Naive thymus-derived CD8-positive, alpha-beta T cell (primary cell): ENCODE measurements at regions not wholly inside any gene's neighbourhood (a gene's known extent, or its start where the extent isn't known, plus 50 kb on each side); places are given as distances from the start of the nearest gene placed in this dataset.
"Not testable (repeated sequence)": the region's sequence is repeated elsewhere in the genome, so short reads cannot be mapped to it uniquely, and the experiment has no call there.

Source experiments
- ATAC-seq, 2 donors: fragments of 150-1000 bp; cut with Tn5 transposase in 1 of 2; sonication (Bioruptor Pico), chemical (Tn5 transposase) in 1 of 2; 1 replicate in 1 of 2; 2 replicates in 1 of 2; pipeline ENCODE4 v1.10.0; 2021; ENCODE audit warnings: mild to moderate bottlenecking in 2 of 2, moderate library complexity in 2 of 2
- POLR2A ChIA-PET: fragments of 350-600 bp; sonication (Branson Sonifier 250); formaldehyde crosslinking; loops from one replicate; lab custom pipeline; 2021; ENCODE audit warnings: antibody characterized with exemption; lab: Charles Lee
- DNase-seq, 10 donors: peaks; one replicate each; pipeline versions ENCODE4 v3.0.0 to v3.0.0-alpha.2; 2020 to 2022
- H3K27ac Mint-ChIP-seq, 10 donors: one replicate each; pipeline ENCODE4 v1.8.0; 2020 to 2022; ENCODE audit warnings: mild to moderate bottlenecking in 10 of 10, mixed read lengths in 10 of 10, moderate library complexity in 4 of 10, inconsistent platforms in 1 of 10
- H3K27me3 Mint-ChIP-seq, 5 donors: one replicate each; pipeline ENCODE4 v1.8.0; 2021 to 2022; ENCODE audit warnings: mixed read lengths in 5 of 5
- H3K36me3 Mint-ChIP-seq, 3 donors: one replicate each; pipeline ENCODE4 v1.8.0; 2020 to 2022; ENCODE audit warnings: mixed read lengths in 3 of 3, mild to moderate bottlenecking in 2 of 3, inconsistent platforms in 1 of 3
- H3K4me1 Mint-ChIP-seq, 4 donors: one replicate each; pipeline ENCODE4 v1.8.0; 2021 to 2022; ENCODE audit warnings: mixed read lengths in 4 of 4
- H3K4me3 Mint-ChIP-seq, 10 donors: one replicate each; pipeline ENCODE4 v1.8.0; 2020 to 2022; ENCODE audit warnings: mild to moderate bottlenecking in 10 of 10, mixed read lengths in 10 of 10, moderate library complexity in 6 of 10, inconsistent platforms in 1 of 10
- H3K9me3 Mint-ChIP-seq, 9 donors: one replicate each; pipeline ENCODE4 v1.8.0; 2020 to 2022; ENCODE audit warnings: mixed read lengths in 9 of 9, mild to moderate bottlenecking in 3 of 9, inconsistent platforms in 1 of 9, moderate library complexity in 1 of 9

- no peaks in the 10 kb centered on the region for H3K4me1 Mint-ChIP-seq
- H3K27ac Mint-ChIP-seq, result no peak overlapping the region
- H3K4me3 Mint-ChIP-seq, result no peak overlapping the region
- H3K36me3 Mint-ChIP-seq, result peaks cover 0 to 3% (median 0%) of the 10 kb centered on the region in 3 donors
- DNase-seq, result no peak
- peaks cover 2 to 34% (median 12%) of the 10 kb centered on the region in 9 donors for H3K9me3 Mint-ChIP-seq
- no peak for ATAC-seq
- POLR2A ChIA-PET, result no interaction called here
- H3K27me3 Mint-ChIP-seq, result no peaks in the 10 kb centered on the region
Observed at GRCh38 chr4:130736436-130737185, 1640.7 kb downstream of the C4orf33 start.

GRCh38 chr4:130738233-130738632 lies 1642.3 kb downstream of the C4orf33 start:
- DNase-seq (no peak), ATAC-seq (no peak)
- Mint-ChIP-seq H3K4me3 (no peak overlapping the region), H3K27me3 (no peaks in the 10 kb centered on the region), H3K4me1 (no peaks in the 10 kb centered on the region), H3K27ac (no peak overlapping the region), H3K36me3 (peaks cover 0 to 3% (median 0%) of the 10 kb centered on the region in 3 donors), H3K9me3 (peaks cover 2 to 34% (median 16%) of the 10 kb centered on the region in 9 donors)
- POLR2A ChIA-PET, result no interaction called here

GRCh38 chr4:130747842-130748241 lies 1651.9 kb downstream of the C4orf33 start:
- no peaks in the 10 kb centered on the region for H3K27me3 Mint-ChIP-seq

GRCh38 chr4:130753926-130754325 lies 1658.0 kb downstream of the C4orf33 start:
- ATAC-seq (no peak), DNase-seq (no peak)
- H3K4me1 Mint-ChIP-seq, result no peaks in the 10 kb centered on the region
- no peak overlapping the region for H3K27ac Mint-ChIP-seq
- no peaks in the 10 kb centered on the region for H3K27me3 Mint-ChIP-seq
- POLR2A ChIA-PET, result no interaction called here
- H3K36me3 Mint-ChIP-seq, result no peaks in the 10 kb centered on the region
- H3K4me3 Mint-ChIP-seq, result no peak overlapping the region
- H3K9me3 Mint-ChIP-seq, result peaks cover 0 to 14% (median 5%) of the 10 kb centered on the region in 9 donors

More at GRCh38 chr4:130747842-130748241, 1651.9 kb downstream of the C4orf33 start:
- H3K36me3 Mint-ChIP-seq, result no peaks in the 10 kb centered on the region
- no peaks in the 10 kb centered on the region for H3K4me1 Mint-ChIP-seq
- no peak for DNase-seq
- H3K9me3 Mint-ChIP-seq, result peaks cover 0 to 18% (median 1%) of the 10 kb centered on the region in 9 donors
- POLR2A ChIA-PET, result no interaction called here
- no peak overlapping the region for H3K27ac Mint-ChIP-seq
- no peak for ATAC-seq
- H3K4me3 Mint-ChIP-seq, result no peak overlapping the region

GRCh38 chr4:130760246-130760645 lies 1664.3 kb downstream of the C4orf33 start:
- H3K4me3 Mint-ChIP-seq, result no peak overlapping the region
- H3K36me3 Mint-ChIP-seq, result no peaks in the 10 kb centered on the region
- H3K27ac Mint-ChIP-seq, result no peak overlapping the region
- H3K9me3 Mint-ChIP-seq, result peaks cover 0 to 23% (median 4%) of the 10 kb centered on the region in 9 donors
- H3K4me1 Mint-ChIP-seq, result no peaks in the 10 kb centered on the region
- ATAC-seq, result no peak
- DNase-seq, result no peak
- POLR2A ChIA-PET, result no interaction called here
- no peaks in the 10 kb centered on the region for H3K27me3 Mint-ChIP-seq

GRCh38 chr4:130767384-130767783 lies 1671.4 kb downstream of the C4orf33 start:
- ATAC-seq, POLR2A ChIA-PET, H3K4me1 Mint-ChIP-seq, H3K36me3 Mint-ChIP-seq, H3K27me3 Mint-ChIP-seq, H3K4me3 Mint-ChIP-seq, H3K27ac Mint-ChIP-seq, DNase-seq: not testable (repeated sequence)
- peaks cover 0 to 37% (median 3%) of the 10 kb centered on the region in 9 donors for H3K9me3 Mint-ChIP-seq

GRCh38 chr4:130772966-130773365 lies 1677.0 kb downstream of the C4orf33 start:
- H3K27me3 Mint-ChIP-seq, ATAC-seq, DNase-seq, H3K4me3 Mint-ChIP-seq, H3K4me1 Mint-ChIP-seq, H3K27ac Mint-ChIP-seq, H3K36me3 Mint-ChIP-seq, POLR2A ChIA-PET: not testable (repeated sequence)
- peaks cover 0 to 38% (median 2%) of the 10 kb centered on the region in 9 donors for H3K9me3 Mint-ChIP-seq

GRCh38 chr4:130808492-130808891 lies 1712.5 kb downstream of the C4orf33 start:
- POLR2A ChIA-PET, result no interaction called here
- Mint-ChIP-seq H3K27me3 (peaks cover 0 to 1% (median 0%) of the 10 kb centered on the region in 5 donors), H3K9me3 (peaks cover 0 to 21% (median 7%) of the 10 kb centered on the region in 9 donors), H3K27ac (no peak overlapping the region), H3K4me1 (no peaks in the 10 kb centered on the region), H3K36me3 (peaks cover 0 to 3% (median 0%) of the 10 kb centered on the region in 3 donors), H3K4me3 (no peak overlapping the region)
- no peak for ATAC-seq
- DNase-seq, result no peak

- H3K4me3 Mint-ChIP-seq, result no peak overlapping the region
Observed at GRCh38 chr4:130812117-130812765, 1716.3 kb downstream of the C4orf33 start.

GRCh38 chr4:130814896-130815295 lies 1718.9 kb downstream of the C4orf33 start:
- POLR2A ChIA-PET, result no interaction called here
- H3K36me3 Mint-ChIP-seq, result no peaks in the 10 kb centered on the region
- H3K27me3 Mint-ChIP-seq, result peaks cover 0 to 2% (median 0%) of the 10 kb centered on the region in 5 donors
- H3K4me3 Mint-ChIP-seq, result no peak overlapping the region
- no peaks in the 10 kb centered on the region for H3K4me1 Mint-ChIP-seq
- H3K27ac Mint-ChIP-seq, result no peak overlapping the region
- ATAC-seq, result no peak
- DNase-seq, result no peak
- H3K9me3 Mint-ChIP-seq, result peaks cover 3 to 32% (median 11%) of the 10 kb centered on the region in 9 donors

More at GRCh38 chr4:130812117-130812765, 1716.3 kb downstream of the C4orf33 start:
- DNase-seq, result no peak
- Mint-ChIP-seq H3K27ac (no peak overlapping the region), H3K4me1 (no peaks in the 10 kb centered on the region), H3K27me3 (peaks cover 0 to 1% (median 0%) of the 10 kb centered on the region in 5 donors), H3K36me3 (no peaks in the 10 kb centered on the region), H3K9me3 (peaks cover 3 to 32% (median 9%) of the 10 kb centered on the region in 9 donors)
- no peak for ATAC-seq
- POLR2A ChIA-PET, result no interaction called here

- Mint-ChIP-seq H3K27ac (no peak overlapping the region), H3K9me3 (peaks cover 0 to 26% (median 6%) of the 10 kb centered on the region in 9 donors), H3K36me3 (no peaks in the 10 kb centered on the region), H3K4me1 (no peaks in the 10 kb centered on the region), H3K27me3 (peaks cover 0 to 2% (median 0%) of the 10 kb centered on the region in 5 donors), H3K4me3 (no peak overlapping the region)
- POLR2A ChIA-PET, result no interaction called here
- ATAC-seq (no peak), DNase-seq (no peak)
Observed at GRCh38 chr4:130820448-130820847, 1724.5 kb downstream of the C4orf33 start.

- no peaks in the 10 kb centered on the region for H3K27me3 Mint-ChIP-seq
- no peak overlapping the region for H3K4me3 Mint-ChIP-seq
- H3K4me1 Mint-ChIP-seq, result no peaks in the 10 kb centered on the region
- H3K9me3 Mint-ChIP-seq, result peaks cover 0 to 14% (median 3%) of the 10 kb centered on the region in 9 donors
- POLR2A ChIA-PET, result no interaction called here
- ATAC-seq, result no peak
- no peak overlapping the region for H3K27ac Mint-ChIP-seq
- DNase-seq, result no peak
- H3K36me3 Mint-ChIP-seq, result no peaks in the 10 kb centered on the region
Observed at GRCh38 chr4:130825284-130825683, 1729.3 kb downstream of the C4orf33 start.

- H3K36me3 Mint-ChIP-seq, result no peaks in the 10 kb centered on the region
- ATAC-seq (no peak), DNase-seq (no peak)
- H3K4me3 Mint-ChIP-seq, result no peak overlapping the region
- peaks cover 0 to 21% (median 4%) of the 10 kb centered on the region in 9 donors for H3K9me3 Mint-ChIP-seq
- POLR2A ChIA-PET, result no interaction called here
- no peaks in the 10 kb centered on the region for H3K4me1 Mint-ChIP-seq
- no peaks in the 10 kb centered on the region for H3K27me3 Mint-ChIP-seq
- no peak overlapping the region for H3K27ac Mint-ChIP-seq
Observed at GRCh38 chr4:130850019-130850524, 1754.1 kb downstream of the C4orf33 start.
